Pancreas (tissue), 10 donors: ENCODE measurements at regions not wholly inside any gene's neighbourhood (a gene's known extent, or its start where the extent isn't known, plus 50 kb on each side); places are given as distances from the start of the nearest gene placed in this dataset.
"Not testable (repeated sequence)": the region's sequence is repeated elsewhere in the genome, so short reads cannot be mapped to it uniquely, and the experiment has no call there.

Experiments used
- ATAC-seq, 4 donors: fragments of 200-7000 bp; cut with Tn5 transposase; one replicate each; pipeline versions ENCODE4 v1.8.0 to v1.9.1; 2020; ENCODE audit warnings: mild to moderate bottlenecking in 4 of 4, moderate library complexity in 4 of 4
- DNase-seq, 6 donors: peaks; one replicate each; pipeline ENCODE4 v3.0.0-alpha.2; 2020
- FAIRE-seq: peaks from 2 replicates; lab custom pipeline; 2012; peaks lifted over from hg19 to GRCh38; lab: Jason Lieb, UNC
- H3K27ac ChIP-seq, 4 donors: fragments of 200-600 bp; sonication (generic); 1 replicate in 3 of 4; 2 replicates in 1 of 4; pipeline versions ENCODE4 v1.5.0 to v1.8.0; 2020
- H3K27me3 ChIP-seq, 4 donors: fragments of 200-600 bp; one replicate each; pipeline ENCODE4 v1.8.0; 2021
- H3K36me3 ChIP-seq, 3 donors: fragments of 200-600 bp; sonication (generic) in 1 of 3; one replicate each; pipeline versions ENCODE4 v1.5.0 to v1.8.0; 2020 to 2021
- H3K4me1 ChIP-seq, 3 donors: fragments of 200-600 bp; one replicate each; pipeline ENCODE4 v1.8.0; 2021
- H3K4me3 ChIP-seq, 4 donors: fragments of 200-600 bp; sonication (generic) in 2 of 4; one replicate each; pipeline versions ENCODE4 v1.5.0 to v1.8.0; 2020 to 2021
- H3K9me3 ChIP-seq, 4 donors: fragments of 200-600 bp; one replicate each; pipeline ENCODE4 v1.8.0; 2021
- WGBS, 2 donors: extraction: QIAGEN DNeasy Blood & Tissue Kit; methylation state at CpG; one replicate each; pipeline ENCODE4 v1.1.7; 2013; 5-methylcytosine and 5-hydroxymethylcytosine counted together
- intact Hi-C, 3 donors: fragments of 100-400 bp; cut with DNase I; formaldehyde crosslinking; loops; one replicate each; pipeline versions ENCODE4 v1.11.1 to v1.14.2; 2022
- TF ChIP-seq, protein P1 (sequence below), 4 donors: fragments of 200-600 bp; sonication (generic) in 3 of 4; IDR thresholded peaks; one replicate each; pipeline versions ENCODE4 v1.5.0 to v1.8.0; 2021; ENCODE audit warnings: antibody characterized with exemption in 4 of 4
- donor health status: healthy with polysubstance abuse.
- donor health status: DM: no; HTN: no; CAD: no; lungs with moderate emphysema.
- donor health status: DM: no; HTN: no; CAD: no.
- donor health status: control.
- donor health status: control.
- donor health status: Bipolar disorder and iron deficiency.
- donor health status: DM: yes; HTN: yes; CAD: no.
- donor health status: DM: no; HTN: no; CAD: no.
- donor health status: DM: no; HTN: no; CAD: no.
- donor health status: DM: yes; HTN: yes; CAD: no.

DNA sequence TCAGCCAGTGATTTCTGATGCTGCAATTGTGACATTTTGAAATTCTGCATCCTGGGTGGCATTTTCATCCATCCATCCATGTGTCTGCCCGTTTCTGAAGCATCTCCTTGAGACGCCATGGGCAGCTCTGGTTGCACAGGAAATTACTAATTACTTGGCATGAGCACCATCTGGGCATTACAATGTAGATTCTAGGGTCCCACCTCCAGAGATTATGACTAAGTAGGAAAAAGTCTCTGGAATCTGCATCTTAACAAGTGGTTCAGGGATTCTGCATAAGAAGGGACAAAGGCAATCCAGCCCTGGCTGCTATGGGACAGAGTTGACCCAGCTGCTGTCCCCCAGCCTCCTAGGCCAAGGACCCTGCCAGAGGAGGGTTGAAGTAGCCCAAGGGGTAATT is 65.3 kb downstream of the CUZD1 start:
- Histone ChIP-seq H3K36me3 (no peaks in the 10 kb centered on the region), H3K4me1 (no peaks in the 10 kb centered on the region), H3K9me3 (no peaks in the 10 kb centered on the region), H3K27ac (no peak overlapping the region), H3K4me3 (no peak overlapping the region), H3K27me3 (no peaks in the 10 kb centered on the region)
- intact Hi-C loops, result no loop called here
- DNase-seq (no peak), ATAC-seq (no peak), FAIRE-seq (no peak)
- TF ChIP-seq, protein P1, sequence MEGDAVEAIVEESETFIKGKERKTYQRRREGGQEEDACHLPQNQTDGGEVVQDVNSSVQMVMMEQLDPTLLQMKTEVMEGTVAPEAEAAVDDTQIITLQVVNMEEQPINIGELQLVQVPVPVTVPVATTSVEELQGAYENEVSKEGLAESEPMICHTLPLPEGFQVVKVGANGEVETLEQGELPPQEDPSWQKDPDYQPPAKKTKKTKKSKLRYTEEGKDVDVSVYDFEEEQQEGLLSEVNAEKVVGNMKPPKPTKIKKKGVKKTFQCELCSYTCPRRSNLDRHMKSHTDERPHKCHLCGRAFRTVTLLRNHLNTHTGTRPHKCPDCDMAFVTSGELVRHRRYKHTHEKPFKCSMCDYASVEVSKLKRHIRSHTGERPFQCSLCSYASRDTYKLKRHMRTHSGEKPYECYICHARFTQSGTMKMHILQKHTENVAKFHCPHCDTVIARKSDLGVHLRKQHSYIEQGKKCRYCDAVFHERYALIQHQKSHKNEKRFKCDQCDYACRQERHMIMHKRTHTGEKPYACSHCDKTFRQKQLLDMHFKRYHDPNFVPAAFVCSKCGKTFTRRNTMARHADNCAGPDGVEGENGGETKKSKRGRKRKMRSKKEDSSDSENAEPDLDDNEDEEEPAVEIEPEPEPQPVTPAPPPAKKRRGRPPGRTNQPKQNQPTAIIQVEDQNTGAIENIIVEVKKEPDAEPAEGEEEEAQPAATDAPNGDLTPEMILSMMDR (IDR thresholded peaks at IDR 0.05), result no peak
- 74 to 77% methylated on average over 2 of the region's 2 CpGs for WGBS, 2 donors

DNA sequence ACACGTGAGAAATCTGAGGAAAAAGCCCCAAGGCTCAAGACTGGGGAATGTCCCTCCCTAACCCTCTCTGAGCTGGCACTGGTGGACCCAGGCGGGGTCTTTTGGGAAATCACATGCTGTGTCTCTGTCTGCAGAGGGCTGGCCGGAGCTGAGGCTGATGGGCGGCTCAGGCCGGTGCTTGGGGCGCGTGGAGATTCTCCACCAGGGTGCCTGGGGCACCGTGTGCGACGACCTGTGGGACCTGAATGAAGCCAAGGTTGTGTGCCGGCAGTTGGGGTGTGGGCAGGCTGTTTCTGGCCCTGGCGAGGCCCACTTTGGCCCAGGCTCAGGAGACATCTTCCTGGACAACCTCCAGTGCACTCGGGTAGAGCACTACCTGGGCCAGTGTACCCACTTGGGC is 65.7 kb downstream of the CUZD1 start:
- H3K36me3 ChIP-seq, result no peaks in the 10 kb centered on the region
- no peak overlapping the region for H3K4me3 ChIP-seq
- WGBS, 2 donors, result 78 to 83% methylated on average over 13 of the region's 13 CpGs
- no peak overlapping the region for H3K27ac ChIP-seq
- TF ChIP-seq, protein P1 (IDR thresholded peaks at IDR 0.05), result no peak
- no peaks in the 10 kb centered on the region for H3K4me1 ChIP-seq
- no peaks in the 10 kb centered on the region for H3K9me3 ChIP-seq
- no peaks in the 10 kb centered on the region for H3K27me3 ChIP-seq
- intact Hi-C loops, result no loop called here
- FAIRE-seq, result no peak
- DNase-seq, result no peak
- no peak for ATAC-seq

DNA sequence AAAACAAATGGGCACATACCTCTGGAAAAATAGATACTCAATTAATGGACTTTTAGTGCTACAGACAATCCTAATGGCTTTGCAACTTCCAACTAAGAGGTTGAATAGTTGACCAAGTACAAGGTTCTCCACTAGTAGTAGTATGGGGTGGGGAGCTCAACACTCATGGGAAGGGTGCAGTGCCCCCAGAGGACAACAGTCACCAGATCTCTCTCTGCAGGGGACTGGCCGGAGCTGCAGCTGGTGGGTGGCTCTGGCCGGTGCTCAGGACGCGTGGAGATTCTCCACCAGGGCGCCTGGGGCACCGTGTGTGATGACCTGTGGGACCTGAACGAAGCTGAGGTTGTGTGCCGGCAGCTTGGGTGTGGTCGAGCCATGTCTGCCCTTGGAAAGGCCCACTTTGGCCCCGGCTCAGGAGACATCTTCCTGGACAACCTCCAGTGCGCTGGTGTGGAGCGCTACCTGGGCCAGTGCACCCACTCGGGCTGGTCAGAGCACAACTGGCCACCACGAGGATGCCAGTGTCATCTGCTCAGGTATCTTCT is 68.1 kb downstream of the CUZD1 start:
- Histone ChIP-seq H3K4me3 (no peak overlapping the region), H3K9me3 (no peaks in the 10 kb centered on the region), H3K27me3 (no peaks in the 10 kb centered on the region), H3K36me3 (no peaks in the 10 kb centered on the region), H3K4me1 (no peaks in the 10 kb centered on the region), H3K27ac (no peak overlapping the region)
- intact Hi-C loops, result no loop called here
- TF ChIP-seq, protein P1 (IDR thresholded peaks at IDR 0.05), result no peak
- no peak for ATAC-seq
- peak in 1 of 6 donors; percentile 29 for DNase-seq
- FAIRE-seq, result no peak
- 79 to 86% methylated on average over 14 of the region's 14 CpGs for whole genome bisulfite sequencing, 2 donors

DNA sequence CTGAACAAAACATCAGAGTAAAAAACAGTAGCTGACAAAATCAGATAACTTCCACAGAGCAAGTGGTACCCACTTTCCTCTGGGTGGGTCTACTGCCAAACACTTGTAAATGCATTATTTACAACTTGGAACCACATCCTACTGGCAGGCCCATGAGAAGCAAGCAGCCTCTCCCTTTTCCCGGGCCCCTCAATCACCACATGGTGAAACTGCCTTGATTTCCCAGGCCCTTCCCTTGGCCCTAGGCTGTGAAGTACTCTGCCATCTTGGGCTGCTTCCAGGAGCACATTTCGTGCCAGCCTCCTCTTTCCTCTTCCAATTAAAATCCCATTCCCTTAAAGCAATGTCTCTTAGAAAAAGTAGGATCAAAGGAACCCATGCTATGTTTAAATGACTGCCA is 71.4 kb downstream of the CUZD1 start:
- Histone ChIP-seq H3K36me3 (no peaks in the 10 kb centered on the region), H3K4me3 (no peak overlapping the region), H3K9me3 (no peaks in the 10 kb centered on the region), H3K4me1 (no peaks in the 10 kb centered on the region), H3K27ac (no peak overlapping the region), H3K27me3 (no peaks in the 10 kb centered on the region)
- TF ChIP-seq, protein P1 (IDR thresholded peaks at IDR 0.05), result no peak
- FAIRE-seq (no peak), DNase-seq (peak in 4 of 6 donors; percentile 32 to 58 (median 42)), ATAC-seq (peak in 3 of 4 donors; percentile 56 to 78 (median 69))
- intact Hi-C loops, result no loop called here
- WGBS, 2 donors, result 26 to 32% methylated on average over 2 of the region's 2 CpGs

DNA sequence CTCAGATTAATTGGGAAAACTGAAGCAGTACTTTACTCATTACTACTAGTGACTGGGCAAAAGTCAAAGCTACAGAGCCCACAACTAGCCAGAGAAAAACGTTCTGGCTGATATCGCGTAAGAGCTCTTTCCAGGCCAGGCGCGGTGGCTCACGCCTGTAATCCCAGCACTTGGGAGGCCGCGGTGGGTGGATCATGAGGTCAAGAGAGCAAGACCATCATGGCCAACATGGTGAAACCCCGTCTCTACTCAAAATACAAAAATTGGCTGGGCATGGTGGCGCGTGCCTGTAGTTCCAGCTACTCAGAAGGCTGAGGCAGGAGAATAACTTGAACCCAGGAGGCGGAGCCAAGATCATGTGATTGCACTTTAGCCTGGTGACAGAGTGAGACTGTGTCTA is 71.8 kb upstream of the C10orf120 start:
- ATAC-seq, H3K4me3 ChIP-seq, DNase-seq, H3K27me3 ChIP-seq, FAIRE-seq, H3K36me3 ChIP-seq, H3K9me3 ChIP-seq, H3K27ac ChIP-seq, intact Hi-C loops, H3K4me1 ChIP-seq: not testable (repeated sequence)
- 91 to 94% methylated on average over 12 of the region's 12 CpGs for WGBS, 2 donors
